Fibroblast of skin of right biceps (primary cell): ENCODE measurements at regions not wholly inside any gene's neighbourhood (a gene's known extent, or its start where the extent isn't known, plus 50 kb on each side); places are given as distances from the start of the nearest gene placed in this dataset.
A peak's percentile ranks its signal among the peaks of the same experiment; 100 is the strongest.

ENCODE experiments used
- DNase-seq: peaks from one replicate; pipeline ENCODE4 v3.0.0-alpha.2; 2013

DNA sequence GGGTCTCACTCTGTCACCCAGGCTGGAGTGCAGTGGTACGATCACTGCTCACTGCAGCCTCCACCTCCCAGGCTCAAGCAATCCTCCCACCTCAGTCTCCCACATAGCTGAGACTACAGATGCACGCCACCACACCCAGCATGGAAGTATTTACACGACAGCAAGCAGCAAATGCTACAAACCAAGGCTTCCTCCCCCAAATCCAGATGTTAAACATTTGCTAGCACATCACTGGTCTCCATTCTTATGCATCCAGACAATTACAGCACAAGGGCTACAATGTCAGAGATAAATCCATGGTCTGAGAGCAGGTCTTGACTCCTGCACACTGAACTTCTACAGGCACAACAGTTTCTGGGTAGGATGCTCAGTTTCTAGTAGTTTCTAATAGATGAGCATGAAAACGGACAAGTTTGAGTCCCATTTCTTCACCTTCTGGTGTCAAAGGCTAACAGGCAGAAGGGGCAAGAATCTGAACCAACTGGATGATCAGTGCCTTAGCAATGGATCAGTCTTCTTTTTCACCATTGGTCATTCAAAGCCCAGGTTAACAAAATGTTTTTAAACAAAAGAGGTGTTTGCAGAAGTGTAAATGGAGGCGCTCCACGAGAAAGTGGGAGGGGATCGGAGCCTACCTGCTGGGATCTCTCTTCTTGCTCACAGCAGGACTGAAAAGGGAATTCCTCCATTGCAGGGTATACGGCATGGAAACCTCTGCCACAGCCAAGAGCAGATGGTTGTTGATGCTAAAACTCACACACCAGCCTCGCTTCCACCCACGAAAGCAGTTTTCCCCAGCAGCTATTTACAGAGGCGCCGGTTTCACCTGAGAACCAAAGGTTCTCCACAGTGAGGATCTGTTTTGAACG, 135.0 kb upstream of the ARL4C start:
- DNase-seq, result no peak

DNA sequence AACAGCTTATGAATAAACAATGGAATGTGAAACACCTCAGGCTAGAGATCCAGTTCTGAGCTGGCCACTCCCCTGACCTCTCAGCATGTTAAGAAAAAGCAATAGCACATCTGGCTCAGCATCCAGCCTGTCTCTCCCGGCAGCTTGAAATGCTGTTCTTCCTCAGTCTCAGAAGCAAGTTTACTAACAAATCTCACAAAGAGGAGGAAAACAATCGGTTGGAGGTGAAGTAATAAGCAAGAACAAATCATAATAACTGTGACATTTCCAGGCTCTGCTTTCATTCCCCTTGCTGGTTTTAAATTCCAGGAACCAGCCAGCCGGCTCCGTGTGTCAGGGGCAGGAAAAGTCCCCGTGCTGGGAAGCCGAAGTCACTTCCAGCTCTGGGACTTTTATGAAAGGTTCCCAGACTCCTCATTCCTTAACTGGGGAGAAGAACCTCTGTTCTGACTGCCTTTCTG, 133.9 kb upstream of the ARL4C start:
- no peak for DNase-seq

DNA sequence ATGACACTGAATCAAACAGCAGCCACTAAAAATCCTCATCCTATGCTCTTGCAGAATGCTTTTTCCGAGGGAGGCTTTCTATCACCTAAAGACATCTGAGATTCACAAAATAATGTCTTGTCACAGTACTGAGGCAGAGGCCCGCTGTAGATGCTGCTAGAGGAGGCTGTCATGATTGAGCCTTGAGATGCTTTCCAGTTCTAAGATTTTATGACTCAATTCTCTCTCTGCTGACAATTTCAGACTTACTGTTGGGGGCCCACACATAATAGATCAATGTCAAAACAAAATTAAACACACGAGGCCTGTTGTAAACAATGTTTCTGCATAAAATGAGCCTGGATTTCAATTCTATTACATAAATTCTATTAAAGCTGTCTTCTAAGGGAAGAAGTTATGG, 132.7 kb upstream of the ARL4C start:
- no peak for DNase-seq

DNA sequence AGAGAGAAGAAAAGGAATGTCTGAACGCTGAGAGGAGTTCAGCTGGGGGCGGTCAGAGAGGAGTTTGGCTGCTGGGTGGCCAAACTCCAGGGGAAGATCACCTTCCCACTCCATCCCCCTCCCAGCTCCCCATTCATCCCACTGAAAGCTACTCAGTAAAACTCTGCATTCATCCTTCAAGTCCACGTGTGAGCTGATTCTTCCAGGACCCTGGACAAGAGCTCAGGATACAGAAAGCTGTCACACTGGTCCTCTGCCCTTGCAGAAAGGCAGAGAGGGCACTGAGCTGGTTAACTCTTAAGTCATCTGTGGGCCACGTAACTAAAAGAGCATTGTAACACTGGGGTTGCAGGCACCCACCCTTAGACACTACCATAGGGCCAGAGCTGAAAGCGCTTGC, 132.1 kb upstream of the ARL4C start:
- no peak for DNase-seq

DNA sequence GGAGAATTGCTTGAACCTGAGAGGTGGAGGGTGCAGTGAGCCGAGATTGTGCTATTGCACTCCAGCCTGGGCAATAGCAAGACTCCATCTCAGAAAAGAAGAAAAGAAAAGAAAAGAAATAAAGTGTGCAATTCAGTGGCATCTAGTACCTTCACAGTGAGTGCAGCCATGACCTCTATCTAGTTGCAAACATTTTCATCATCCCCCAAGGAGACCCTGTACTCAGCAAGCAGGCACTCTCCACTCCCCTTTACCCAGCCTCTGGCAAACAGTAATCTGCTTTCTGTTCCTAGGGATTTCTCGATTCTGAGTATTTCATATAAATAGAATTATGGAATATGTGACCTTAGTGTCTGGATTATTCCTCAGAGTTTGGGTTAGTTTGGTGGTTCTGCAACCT, 130.4 kb upstream of the ARL4C start:
- DNase-seq, result no peak

DNA sequence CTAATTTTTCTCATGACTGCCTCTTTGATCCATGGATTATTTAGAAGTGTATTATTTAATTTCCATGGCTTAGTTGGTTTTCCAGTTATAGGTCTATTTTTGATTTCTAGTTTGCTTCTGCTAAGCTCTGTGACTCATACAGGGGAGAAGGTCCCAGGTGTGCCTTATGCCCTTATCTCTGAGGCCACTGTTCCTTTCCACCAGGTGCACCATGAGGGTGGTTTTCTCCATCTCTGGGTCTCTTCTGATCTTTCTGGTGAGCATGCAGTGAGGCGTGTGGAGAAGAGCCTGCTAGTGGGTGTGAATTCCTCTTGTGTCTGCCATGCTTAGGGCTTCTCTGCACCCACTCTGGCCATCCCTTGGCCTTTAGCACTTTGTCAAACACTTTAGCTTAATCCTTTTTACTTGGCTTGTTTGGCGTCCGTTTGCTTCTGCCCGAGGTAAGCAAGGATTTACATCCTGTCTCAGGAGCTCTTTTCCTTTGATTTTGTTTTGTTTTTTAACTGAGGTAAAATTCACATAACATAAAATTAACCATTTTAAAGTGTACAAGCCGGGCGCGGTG, 129.8 kb upstream of the ARL4C start:
- no peak for DNase-seq

DNA sequence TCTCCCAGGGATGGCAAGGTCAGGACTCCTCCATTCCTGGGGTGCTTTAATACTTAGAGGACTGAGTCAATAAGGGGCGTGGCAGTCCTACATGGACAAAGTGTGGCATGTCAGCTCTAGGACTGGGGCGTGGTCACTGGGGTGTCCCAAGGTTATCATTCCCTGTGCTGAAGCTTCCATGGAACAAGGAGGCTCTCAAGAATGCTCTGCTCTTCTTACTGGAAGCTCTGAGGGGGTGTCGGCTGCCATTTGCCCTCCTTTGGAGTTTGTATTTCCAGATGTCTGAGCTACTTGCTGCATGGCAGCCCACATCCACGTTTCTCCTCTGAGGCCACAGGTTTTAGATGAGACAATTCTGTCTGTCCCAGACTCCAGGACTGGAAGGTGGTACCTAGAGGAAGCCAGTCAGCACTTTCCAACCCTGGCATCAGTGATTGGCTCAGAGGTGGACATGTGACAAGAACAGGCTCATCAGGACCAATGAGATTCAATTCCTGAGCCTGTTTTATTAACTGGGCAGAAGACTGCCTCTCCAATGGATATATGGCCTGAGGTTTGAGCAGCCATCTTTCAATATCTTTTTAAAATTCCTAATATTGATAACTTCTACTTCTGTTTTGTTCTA, 128.9 kb upstream of the ARL4C start:
- no peak for DNase-seq

DNA sequence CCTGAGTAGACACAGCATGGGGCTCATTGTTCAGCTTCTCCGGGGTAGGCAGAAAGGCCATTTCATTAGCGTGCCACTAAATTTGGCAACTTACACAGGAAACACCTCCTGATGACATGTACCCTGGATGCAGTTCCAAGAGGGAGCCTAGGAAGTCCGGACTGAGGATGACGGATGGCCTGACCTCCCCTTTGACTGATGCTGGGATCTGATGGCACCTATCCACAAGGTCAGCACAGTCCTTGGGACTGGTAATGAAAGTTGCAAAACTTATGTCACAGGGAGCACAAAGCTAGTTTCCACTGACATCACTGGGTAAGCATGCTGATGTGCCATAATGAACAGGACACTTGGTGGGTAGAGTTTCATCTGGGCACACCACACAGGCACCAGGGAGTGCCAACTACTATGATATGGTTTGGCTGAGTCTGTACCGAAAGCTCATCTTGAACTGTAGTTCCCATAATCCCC, 126.7 kb upstream of the ARL4C start:
- no peak for DNase-seq

DNA sequence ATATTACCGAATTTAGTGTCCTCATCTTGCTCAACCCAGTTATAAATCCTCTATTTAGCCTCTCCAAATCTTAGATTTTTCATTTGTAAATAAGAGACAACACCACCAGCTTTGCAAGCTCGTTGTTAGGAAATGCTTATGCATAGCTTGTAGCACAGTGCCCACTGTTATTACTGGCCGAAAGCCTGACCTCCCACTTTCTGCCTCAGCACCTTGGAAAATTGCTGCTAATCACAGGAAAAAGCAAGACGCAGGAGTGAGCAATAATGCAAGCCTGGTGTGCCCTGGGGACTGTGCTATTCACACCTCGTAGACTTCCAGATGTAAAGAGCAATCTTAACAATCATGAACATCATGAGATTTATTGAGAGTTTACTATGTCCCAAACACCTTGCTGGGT, 124.2 kb upstream of the ARL4C start:
- DNase-seq, result no peak

DNA sequence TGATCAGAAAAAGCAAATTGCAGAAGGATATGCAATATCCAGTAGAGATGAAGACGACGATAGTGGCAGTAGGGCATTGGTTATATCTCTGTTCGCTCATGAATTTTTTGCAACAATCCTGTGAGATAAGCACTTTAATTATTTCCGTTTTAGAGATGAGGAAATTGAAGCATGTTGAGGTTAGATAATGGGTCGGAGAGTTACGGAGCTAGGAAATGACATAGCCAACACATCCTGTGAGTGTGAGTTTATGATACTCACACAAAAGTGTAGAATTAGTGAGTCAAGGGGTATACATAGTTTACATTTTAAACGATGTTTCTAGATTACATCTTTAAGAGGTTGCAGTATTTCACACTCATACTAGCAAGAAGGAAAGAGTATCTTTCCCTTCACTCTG, 123.1 kb upstream of the ARL4C start:
- DNase-seq, result no peak

DNA sequence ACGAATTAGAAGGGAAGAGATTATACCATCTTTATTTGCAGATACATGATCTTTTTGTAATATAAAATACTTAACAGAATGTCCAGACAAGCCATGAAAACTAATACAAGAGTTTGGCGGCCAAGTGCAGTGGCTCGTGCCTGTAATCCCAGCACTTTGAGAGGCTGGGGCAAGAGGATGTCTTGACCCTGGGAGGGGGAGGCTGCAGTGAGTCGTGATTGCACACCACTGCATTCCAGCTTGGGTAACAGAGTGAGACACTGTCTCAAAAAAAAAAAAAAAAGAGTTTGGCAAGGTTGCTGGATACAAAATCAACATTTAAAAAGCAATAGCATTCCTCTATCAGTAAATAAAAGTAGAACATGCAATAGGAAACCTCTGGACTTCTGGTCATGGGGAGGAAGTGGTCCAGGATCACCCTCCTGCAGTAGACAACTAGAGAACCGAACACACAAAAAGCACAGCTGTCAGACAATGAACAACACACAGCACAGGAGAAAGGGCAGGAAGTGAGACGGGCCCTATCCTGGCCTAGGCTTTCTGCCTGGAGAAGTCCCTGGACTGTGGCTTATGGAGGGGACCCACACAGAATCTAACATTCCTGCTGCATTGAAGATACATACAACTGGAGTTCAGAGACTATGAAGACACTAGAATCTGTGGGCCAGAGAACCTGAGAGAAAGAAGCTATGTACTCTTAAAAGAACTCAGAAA, 118.9 kb upstream of the ARL4C start:
- peak; percentile 45 for DNase-seq

DNA sequence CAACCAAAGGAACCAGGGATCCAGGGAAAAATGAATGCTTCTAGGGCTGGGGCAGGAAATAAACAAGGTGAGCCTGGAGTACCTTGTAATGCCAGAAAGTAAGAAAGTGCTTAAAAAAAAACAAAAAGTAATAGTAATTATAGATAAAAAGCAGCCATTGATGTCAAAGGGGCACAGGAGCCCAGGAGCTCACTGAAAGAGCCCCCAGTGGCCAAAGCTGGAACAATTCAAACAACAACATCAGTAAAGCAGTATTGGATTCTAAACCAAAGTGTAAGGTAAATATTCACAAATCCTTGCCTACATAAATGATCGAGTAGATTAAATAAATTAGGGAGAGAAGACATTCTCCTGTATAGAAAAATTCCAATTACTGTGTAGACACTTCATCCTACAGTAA, 114.3 kb upstream of the ARL4C start:
- DNase-seq, result no peak

DNA sequence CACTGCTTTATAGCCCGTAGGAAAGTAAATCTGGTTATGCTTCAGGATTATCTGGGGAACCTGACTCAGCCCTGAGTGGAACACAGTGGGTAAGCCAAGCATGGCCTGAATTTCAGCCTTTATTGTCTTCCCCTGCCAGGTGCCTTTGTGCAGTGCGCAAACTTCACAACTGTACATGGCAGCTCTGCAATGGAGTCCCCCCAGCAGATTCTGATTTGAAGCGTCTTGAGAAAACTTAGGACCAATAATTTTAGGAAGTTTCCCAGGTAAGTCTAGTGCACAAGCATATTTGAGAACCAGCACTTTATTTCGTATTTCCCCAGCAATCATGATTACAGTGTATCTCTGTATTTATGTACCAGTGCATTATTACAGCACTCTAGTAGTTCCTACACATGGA, 112.1 kb upstream of the ARL4C start:
- DNase-seq, result no peak

DNA sequence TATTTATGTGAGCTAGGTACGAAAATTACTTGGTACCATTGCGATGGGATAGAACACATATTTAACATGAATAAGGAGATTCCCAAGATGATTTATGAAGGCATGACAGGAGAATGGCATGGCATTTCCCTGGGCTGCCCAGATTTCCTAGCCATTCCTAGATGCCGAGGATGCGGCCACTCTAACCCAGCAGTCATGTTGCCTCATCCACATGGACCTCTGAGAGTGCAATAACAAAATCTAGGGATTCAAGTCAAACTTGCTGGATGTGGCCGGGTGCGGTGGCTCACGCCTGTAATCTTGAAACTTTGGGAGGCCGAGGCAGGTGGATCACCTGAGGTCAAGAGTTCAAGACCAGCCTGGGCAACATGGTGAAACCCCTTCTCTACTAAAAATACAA, 110.8 kb upstream of the ARL4C start:
- no peak for DNase-seq

DNA sequence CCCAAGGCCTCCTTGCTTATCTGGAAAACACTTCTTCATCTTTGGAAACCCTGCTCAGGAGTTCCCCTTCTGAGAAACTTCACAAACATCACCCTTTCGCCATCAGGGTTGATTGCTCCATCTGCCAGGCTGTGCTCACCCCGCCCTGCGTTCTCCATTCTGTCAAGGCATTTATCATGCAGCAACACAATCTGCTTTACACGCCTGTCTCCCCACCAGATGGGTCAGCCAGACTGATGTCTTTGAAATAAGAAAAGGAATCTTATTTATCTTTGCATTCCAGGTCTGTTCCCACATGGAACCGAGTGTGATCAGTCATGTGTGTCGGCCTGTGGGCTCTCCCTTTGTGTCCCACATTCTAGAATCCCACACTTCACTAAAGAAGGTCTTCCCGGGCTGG, 110.0 kb upstream of the ARL4C start:
- peak; percentile 21 for DNase-seq

DNA sequence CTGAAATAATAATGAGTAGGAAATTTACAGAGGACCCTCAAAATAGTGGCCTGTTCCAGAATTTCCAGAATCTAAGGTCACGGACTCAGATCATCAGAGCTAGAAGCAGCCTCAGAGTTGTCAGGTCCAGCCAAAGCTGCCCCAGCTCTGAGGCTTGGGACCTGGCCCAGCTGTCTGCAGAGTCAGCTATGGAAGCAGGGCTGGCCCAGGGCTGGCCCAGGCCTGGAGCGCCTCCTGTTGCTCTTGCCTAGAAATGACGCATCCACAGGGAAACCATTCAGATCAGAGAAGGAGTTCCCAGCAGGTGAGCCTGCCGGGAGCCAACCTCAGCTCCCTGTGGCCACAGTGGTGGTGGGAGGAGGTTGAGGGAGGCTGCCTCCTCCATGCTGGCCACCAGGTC, 106.7 kb upstream of the ARL4C start:
- DNase-seq, result no peak

DNA sequence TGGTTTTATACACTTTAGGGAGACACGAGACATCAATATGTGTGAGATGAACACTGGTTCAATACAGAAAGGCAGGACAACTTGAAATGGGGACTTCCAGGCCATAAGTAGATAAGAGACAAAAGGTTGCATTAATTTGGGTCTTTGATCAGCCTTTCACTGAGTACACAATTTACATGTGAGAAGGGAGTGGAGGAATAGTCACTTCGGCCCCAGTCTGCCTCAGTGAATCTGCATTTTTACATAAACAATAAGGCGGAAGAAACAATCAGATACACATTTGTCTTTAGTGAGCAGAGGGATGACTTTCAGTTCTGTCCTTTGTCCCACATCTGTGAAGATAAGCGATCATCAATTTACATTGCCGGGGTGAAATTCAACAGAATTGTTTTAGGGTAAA, 104.3 kb upstream of the ARL4C start:
- DNase-seq, result no peak

DNA sequence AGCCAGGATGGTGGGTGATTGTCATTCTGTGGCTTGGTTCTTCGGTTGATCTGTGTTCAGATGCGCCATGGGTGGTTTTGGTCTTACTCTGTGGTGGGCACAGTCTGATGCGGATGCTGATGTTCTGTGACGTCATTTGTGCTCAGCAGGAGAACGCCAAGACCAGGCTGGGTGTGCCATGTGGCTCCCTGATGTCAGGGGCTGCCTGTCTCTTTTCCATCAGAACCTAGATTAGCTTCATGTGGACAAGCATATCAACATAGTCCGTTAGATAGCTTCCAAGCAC, 100.6 kb upstream of the ARL4C start:
- DNase-seq, result no peak

DNA sequence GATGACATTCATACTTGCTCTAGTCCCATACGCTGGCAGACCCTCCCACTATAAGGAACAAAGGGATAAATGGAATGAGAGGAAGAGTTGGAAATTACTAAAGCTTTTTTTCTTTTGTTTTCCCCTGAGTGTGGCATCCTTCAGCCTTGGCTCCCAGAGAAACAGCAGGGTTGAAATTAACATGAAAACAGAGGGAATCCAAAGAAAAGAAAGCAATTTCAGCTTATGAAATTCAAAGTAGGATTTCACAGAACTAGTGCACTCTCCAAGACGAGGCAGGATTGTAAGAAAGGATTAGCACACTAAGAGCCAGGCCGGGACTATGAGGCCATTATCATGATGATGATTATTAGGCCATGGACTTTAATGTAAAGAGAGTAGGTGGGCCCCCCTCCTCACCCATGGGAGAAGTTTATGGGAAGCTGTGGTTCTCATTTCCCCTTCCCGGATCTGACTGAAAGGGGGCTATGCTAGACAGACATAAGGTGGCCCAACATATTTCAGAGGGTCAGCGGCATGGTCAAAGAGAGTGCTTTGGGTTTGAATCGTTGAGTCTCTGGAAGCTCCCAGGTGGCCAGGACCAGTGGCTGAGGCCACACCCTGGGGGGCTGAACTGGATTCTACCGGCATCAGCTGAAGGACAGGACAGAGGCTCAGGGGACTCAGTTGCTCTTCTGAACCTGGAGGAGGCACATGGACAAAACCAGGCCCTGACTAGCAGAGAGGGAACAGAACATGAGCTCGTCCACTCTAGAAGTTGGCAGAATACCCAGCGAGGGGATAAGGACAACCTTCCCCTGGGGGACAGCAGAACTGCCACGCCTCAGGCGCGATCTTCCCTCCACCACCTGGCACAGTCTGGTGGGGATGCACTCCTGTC, 100.1 kb upstream of the ARL4C start:
- DNase-seq, result no peak

DNA sequence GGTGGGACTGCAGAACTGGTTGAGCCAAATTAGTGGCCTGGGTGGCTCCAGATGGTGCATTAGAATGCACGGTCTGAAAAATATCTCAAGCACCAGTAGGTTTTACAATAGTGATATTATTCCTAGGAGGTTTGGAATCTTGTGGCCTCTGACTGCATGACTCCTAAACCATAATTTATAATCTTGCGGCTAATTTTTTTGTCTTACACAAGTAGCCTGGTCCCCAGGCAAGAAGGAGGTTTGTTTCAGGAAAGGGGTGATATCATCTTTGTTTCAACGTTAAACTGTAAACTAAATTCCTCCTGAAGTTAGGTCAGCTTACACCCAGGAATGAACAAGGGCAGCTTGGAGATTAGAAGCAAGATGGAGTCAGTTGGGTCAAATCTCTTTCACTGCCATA, 98.9 kb upstream of the ARL4C start:
- DNase-seq, result peak; percentile 63

DNA sequence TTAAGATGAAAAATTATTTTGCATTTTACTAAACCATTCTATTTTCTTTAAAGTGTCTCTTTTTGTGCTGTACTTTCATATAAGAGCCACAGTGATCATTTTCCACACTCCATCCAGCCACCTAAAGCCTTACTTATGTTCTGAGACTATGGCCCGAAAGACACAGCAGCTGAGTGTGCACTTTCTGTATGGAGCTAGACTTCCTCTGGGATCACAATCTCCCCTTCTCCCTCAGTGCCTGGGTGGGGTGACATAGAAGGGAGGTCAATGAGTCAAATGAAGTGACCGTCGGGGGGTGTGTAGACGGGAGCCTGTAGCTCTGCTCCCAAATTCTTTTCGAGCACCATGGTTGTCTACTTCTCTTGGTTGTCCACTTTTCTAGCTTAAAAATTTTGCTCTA, 97.8 kb upstream of the ARL4C start:
- no peak for DNase-seq

DNA sequence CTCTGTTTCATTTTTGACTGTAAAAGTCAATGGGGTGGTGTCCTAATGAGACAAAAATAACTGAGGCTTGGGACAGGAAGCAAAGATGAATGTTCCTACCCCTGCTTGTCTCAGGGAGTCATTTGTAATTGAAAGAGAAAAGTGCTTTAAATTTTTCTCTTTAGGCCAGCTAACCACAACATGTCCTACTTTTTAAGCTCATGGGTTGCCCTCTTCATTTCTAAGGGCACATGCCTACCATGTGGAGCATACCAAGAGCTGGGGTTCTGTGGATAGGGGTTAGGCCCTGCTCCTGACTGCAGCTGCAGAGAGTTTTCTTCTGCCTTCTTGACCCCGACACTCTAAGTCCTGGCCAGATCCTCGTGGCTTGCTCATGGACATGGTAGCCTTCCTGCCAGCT, 96.8 kb upstream of the ARL4C start:
- DNase-seq, result peak; percentile 12

DNA sequence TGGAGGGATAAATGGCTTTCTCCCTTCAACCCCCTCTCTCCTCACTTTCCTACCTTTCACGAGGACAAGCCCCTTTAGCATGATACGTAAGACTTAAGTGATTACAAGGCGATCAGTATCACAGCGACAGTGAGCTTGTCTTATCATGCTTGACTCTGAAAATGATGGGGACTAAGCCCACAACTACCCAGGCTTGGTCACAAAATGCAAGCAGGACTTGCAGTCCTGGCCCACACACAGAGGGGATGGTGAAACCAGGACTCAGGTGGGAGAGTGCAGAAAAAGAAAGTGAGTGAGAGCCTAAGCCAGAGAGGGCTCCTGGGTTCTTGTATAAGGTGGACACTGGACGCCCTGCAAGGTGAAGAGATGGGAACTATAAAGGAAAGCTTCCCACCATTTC, 95.7 kb upstream of the ARL4C start:
- no peak for DNase-seq
